Muscle layer of colon (tissue), 2 donors: ENCODE measurements at regions not wholly inside any gene's neighbourhood (a gene's known extent, or its start where the extent isn't known, plus 50 kb on each side); places are given as distances from the start of the nearest gene placed in this dataset.
"Not testable (repeated sequence)": the region's sequence is repeated elsewhere in the genome, so short reads cannot be mapped to it uniquely, and the experiment has no call there.

Experiments used
- H3K27ac ChIP-seq: one replicate; pipeline ENCODE4 v1.7.0; 2013; ENCODE audit warnings: low read depth, mild to moderate bottlenecking, low read length, moderate library complexity
- H3K27me3 ChIP-seq, 2 donors: one replicate each; pipeline ENCODE4 v1.7.0; 2013; ENCODE audit warnings: low read length in 2 of 2, mild to moderate bottlenecking in 2 of 2; ENCODE audit not compliant: insufficient read depth in 2 of 2, control insufficient read depth in 1 of 2
- H3K36me3 ChIP-seq: one replicate; pipeline ENCODE4 v1.7.0; 2013; ENCODE audit warnings: mild to moderate bottlenecking, low read length; ENCODE audit not compliant: insufficient read depth
- H3K4me1 ChIP-seq: one replicate; pipeline ENCODE4 v1.7.0; 2013; ENCODE audit warnings: mild to moderate bottlenecking, low read length; ENCODE audit not compliant: insufficient read depth
- H3K4me3 ChIP-seq, 2 donors: one replicate each; pipeline ENCODE4 v1.7.0; 2013; ENCODE audit warnings: low read length in 2 of 2, low read depth in 1 of 2, mild to moderate bottlenecking in 1 of 2, moderate library complexity in 1 of 2
- H3K9ac ChIP-seq: one replicate; pipeline ENCODE4 v1.7.0; 2013; ENCODE audit warnings: low read length
- H3K9me3 ChIP-seq: one replicate; pipeline ENCODE4 v1.7.0; 2013; ENCODE audit warnings: mild to moderate bottlenecking, low read length
- donor health status: abdominal sarcoma.
- donor health status: Adenocarcinoma of cecum.

GRCh38 chr12:115295886-115296285, 611.9 kb upstream of the TBX3 start:
- Histone ChIP-seq H3K36me3 (no peaks in the 10 kb centered on the region), H3K9ac (no peak overlapping the region), H3K27me3 (no peaks in the 10 kb centered on the region), H3K27ac (no peak overlapping the region), H3K9me3 (no peaks in the 10 kb centered on the region), H3K4me1 (peaks cover 10% of the 10 kb centered on the region), H3K4me3 (no peak overlapping the region)

GRCh38 chr12:115294453-115295133, 610.6 kb upstream of the TBX3 start:
- no peak overlapping the region for H3K9ac ChIP-seq
- no peaks in the 10 kb centered on the region for H3K36me3 ChIP-seq
- H3K4me1 ChIP-seq = peaks cover 10% of the 10 kb centered on the region
- H3K27ac ChIP-seq = no peak overlapping the region
- no peak overlapping the region for H3K4me3 ChIP-seq
- H3K27me3 ChIP-seq = no peaks in the 10 kb centered on the region
- H3K9me3 ChIP-seq = no peaks in the 10 kb centered on the region

GRCh38 chr12:115285429-115285828, 601.5 kb upstream of the TBX3 start:
- not testable (repeated sequence) for H3K9me3 ChIP-seq, H3K4me1 ChIP-seq, H3K36me3 ChIP-seq, H3K9ac ChIP-seq, H3K27me3 ChIP-seq, H3K27ac ChIP-seq, H3K4me3 ChIP-seq

GRCh38 chr12:115273456-115273855, 589.5 kb upstream of the TBX3 start:
- no peak overlapping the region for H3K27ac ChIP-seq
- H3K27me3 ChIP-seq = no peaks in the 10 kb centered on the region
- H3K9ac ChIP-seq = no peak overlapping the region
- no peak overlapping the region for H3K4me3 ChIP-seq
- no peaks in the 10 kb centered on the region for H3K9me3 ChIP-seq
- no peaks in the 10 kb centered on the region for H3K4me1 ChIP-seq
- no peaks in the 10 kb centered on the region for H3K36me3 ChIP-seq

- Histone ChIP-seq H3K36me3 (no peaks in the 10 kb centered on the region), H3K9me3 (no peaks in the 10 kb centered on the region), H3K9ac (no peak overlapping the region), H3K4me1 (no peaks in the 10 kb centered on the region), H3K27ac (no peak overlapping the region), H3K27me3 (no peaks in the 10 kb centered on the region), H3K4me3 (no peak overlapping the region)
These were observed 584.5 kb upstream of the TBX3 start for GRCh38 chr12:115268451-115268850.

- Histone ChIP-seq H3K9ac (no peak overlapping the region), H3K4me1 (no peaks in the 10 kb centered on the region), H3K36me3 (no peaks in the 10 kb centered on the region), H3K4me3 (no peak overlapping the region), H3K27ac (no peak overlapping the region), H3K9me3 (no peaks in the 10 kb centered on the region), H3K27me3 (no peaks in the 10 kb centered on the region)
These were observed 583.9 kb upstream of the TBX3 start for GRCh38 chr12:115267891-115268290.

GRCh38 chr12:115267464-115267863, 583.5 kb upstream of the TBX3 start:
- Histone ChIP-seq H3K4me1 (no peaks in the 10 kb centered on the region), H3K27ac (no peak overlapping the region), H3K27me3 (no peaks in the 10 kb centered on the region), H3K9me3 (no peaks in the 10 kb centered on the region), H3K36me3 (no peaks in the 10 kb centered on the region), H3K4me3 (no peak overlapping the region), H3K9ac (no peak overlapping the region)

GRCh38 chr12:115264605-115265004, 580.6 kb upstream of the TBX3 start:
- H3K4me1 ChIP-seq = no peaks in the 10 kb centered on the region
- no peaks in the 10 kb centered on the region for H3K27me3 ChIP-seq
- H3K9me3 ChIP-seq = no peaks in the 10 kb centered on the region
- H3K4me3 ChIP-seq = no peak overlapping the region
- H3K27ac ChIP-seq = no peak overlapping the region
- H3K9ac ChIP-seq = no peak overlapping the region
- H3K36me3 ChIP-seq = no peaks in the 10 kb centered on the region

GRCh38 chr12:115261691-115262398, 577.9 kb upstream of the TBX3 start:
- no peaks in the 10 kb centered on the region for H3K36me3 ChIP-seq
- no peak overlapping the region for H3K9ac ChIP-seq
- no peaks in the 10 kb centered on the region for H3K27me3 ChIP-seq
- no peak overlapping the region for H3K4me3 ChIP-seq
- no peak overlapping the region for H3K27ac ChIP-seq
- H3K9me3 ChIP-seq = no peaks in the 10 kb centered on the region
- H3K4me1 ChIP-seq = no peaks in the 10 kb centered on the region

- no peak overlapping the region for H3K4me3 ChIP-seq
- H3K36me3 ChIP-seq = no peaks in the 10 kb centered on the region
- H3K27me3 ChIP-seq = no peaks in the 10 kb centered on the region
- H3K9ac ChIP-seq = no peak overlapping the region
- no peak overlapping the region for H3K27ac ChIP-seq
- no peaks in the 10 kb centered on the region for H3K9me3 ChIP-seq
- H3K4me1 ChIP-seq = no peaks in the 10 kb centered on the region
These were observed 577.0 kb upstream of the TBX3 start for GRCh38 chr12:115260762-115261675.

GRCh38 chr12:115259968-115260747, 576.2 kb upstream of the TBX3 start:
- no peak overlapping the region for H3K9ac ChIP-seq
- no peaks in the 10 kb centered on the region for H3K27me3 ChIP-seq
- no peaks in the 10 kb centered on the region for H3K4me1 ChIP-seq
- H3K4me3 ChIP-seq = no peak overlapping the region
- no peaks in the 10 kb centered on the region for H3K9me3 ChIP-seq
- H3K36me3 ChIP-seq = no peaks in the 10 kb centered on the region
- no peak overlapping the region for H3K27ac ChIP-seq
